SH-SY5Y (cell line): ENCODE measurements at regions not wholly inside any gene's neighbourhood (a gene's known extent, or its start where the extent isn't known, plus 50 kb on each side); places are given as distances from the start of the nearest gene placed in this dataset.

Experiments
- GATA2 ChIP-seq: IDR thresholded peaks from 2 replicates; pipeline ENCODE4 v1.6.1; 2011; ENCODE audit warnings: mild to moderate bottlenecking, low read depth, low read length
- GATA3 ChIP-seq: IDR thresholded peaks from 2 replicates; pipeline ENCODE4 v1.6.1; 2011; ENCODE audit warnings: low read depth, mild to moderate bottlenecking, low read length, moderate library complexity

- TF ChIP-seq GATA3 (no peak), GATA2 (no peak)
Measured at GRCh38 chr9:111276431-111277128, 53.4 kb downstream of the OR2K2 start.

GRCh38 chr9:111274737-111275136 lies 55.3 kb downstream of the OR2K2 start:
- no peak for TF ChIP-seq GATA3

- TF ChIP-seq GATA3 (no peak), GATA2 (no peak)
Measured at GRCh38 chr9:111272581-111272980, 57.4 kb downstream of the OR2K2 start.

- no peak for TF ChIP-seq GATA3
- TF ChIP-seq GATA2: no peak
Measured at GRCh38 chr9:111271481-111272080, 58.4 kb downstream of the OR2K2 start.

GRCh38 chr9:111271047-111271446 lies 59.0 kb downstream of the OR2K2 start:
- TF ChIP-seq GATA3 (no peak), GATA2 (no peak)

GRCh38 chr9:111263116-111263515 lies 66.9 kb downstream of the OR2K2 start:
- TF ChIP-seq GATA3 (no peak), GATA2 (no peak)

- TF ChIP-seq GATA2: no peak
- TF ChIP-seq GATA3: no peak
Measured at GRCh38 chr9:111258875-111259271, 71.2 kb downstream of the OR2K2 start.

- TF ChIP-seq GATA2 (no peak), GATA3 (no peak)
Measured at GRCh38 chr9:111258209-111258874, 71.7 kb downstream of the OR2K2 start.

GRCh38 chr9:111253742-111254437 lies 76.1 kb downstream of the OR2K2 start:
- TF ChIP-seq GATA2 (no peak), GATA3 (no peak)

- TF ChIP-seq GATA2: no peak
- no peak for TF ChIP-seq GATA3
Measured at GRCh38 chr9:111250875-111251842, 78.9 kb downstream of the OR2K2 start.

GRCh38 chr9:111237447-111237846 lies 92.6 kb downstream of the OR2K2 start:
- TF ChIP-seq GATA2 (no peak), GATA3 (no peak)

GRCh38 chr9:111236332-111236731 lies 93.7 kb downstream of the OR2K2 start:
- TF ChIP-seq GATA2 (no peak), GATA3 (no peak)

GRCh38 chr9:111233963-111234362 lies 96.1 kb downstream of the OR2K2 start:
- no peak for TF ChIP-seq GATA3
- no peak for TF ChIP-seq GATA2
